ENCODE measurements at regions not wholly inside any gene's neighbourhood (a gene's known extent, or its start where the extent isn't known, plus 50 kb on each side); places are given as distances from the start of the nearest gene placed in this dataset.

- FAIRE-seq, result no peak
Measured at GRCh38 chr3:94714194-94714593, 651.3 kb downstream of the NSUN3 start.

More at GRCh38 chr3:94714194-94714593, 651.3 kb downstream of the NSUN3 start:
- TF ChIP-seq, protein P1, sequence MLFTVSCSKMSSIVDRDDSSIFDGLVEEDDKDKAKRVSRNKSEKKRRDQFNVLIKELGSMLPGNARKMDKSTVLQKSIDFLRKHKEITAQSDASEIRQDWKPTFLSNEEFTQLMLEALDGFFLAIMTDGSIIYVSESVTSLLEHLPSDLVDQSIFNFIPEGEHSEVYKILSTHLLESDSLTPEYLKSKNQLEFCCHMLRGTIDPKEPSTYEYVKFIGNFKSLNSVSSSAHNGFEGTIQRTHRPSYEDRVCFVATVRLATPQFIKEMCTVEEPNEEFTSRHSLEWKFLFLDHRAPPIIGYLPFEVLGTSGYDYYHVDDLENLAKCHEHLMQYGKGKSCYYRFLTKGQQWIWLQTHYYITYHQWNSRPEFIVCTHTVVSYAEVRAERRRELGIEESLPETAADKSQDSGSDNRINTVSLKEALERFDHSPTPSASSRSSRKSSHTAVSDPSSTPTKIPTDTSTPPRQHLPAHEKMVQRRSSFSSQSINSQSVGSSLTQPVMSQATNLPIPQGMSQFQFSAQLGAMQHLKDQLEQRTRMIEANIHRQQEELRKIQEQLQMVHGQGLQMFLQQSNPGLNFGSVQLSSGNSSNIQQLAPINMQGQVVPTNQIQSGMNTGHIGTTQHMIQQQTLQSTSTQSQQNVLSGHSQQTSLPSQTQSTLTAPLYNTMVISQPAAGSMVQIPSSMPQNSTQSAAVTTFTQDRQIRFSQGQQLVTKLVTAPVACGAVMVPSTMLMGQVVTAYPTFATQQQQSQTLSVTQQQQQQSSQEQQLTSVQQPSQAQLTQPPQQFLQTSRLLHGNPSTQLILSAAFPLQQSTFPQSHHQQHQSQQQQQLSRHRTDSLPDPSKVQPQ (CRISPR knock-in tag; IDR thresholded peaks at IDR 0.05; ENCODE audit: borderline replicate concordance), result no peak
- TF ChIP-seq ZFP91 (CRISPR knock-in tag; IDR thresholded peaks at IDR 0.05), result no peak
- TF ChIP-seq ZKSCAN8 (CRISPR knock-in tag; IDR thresholded peaks at IDR 0.05), result no peak
- TF ChIP-seq DDX20 (tag; IDR thresholded peaks at IDR 0.05; ENCODE audit: low read depth), result no peak
- no peak for TF ChIP-seq MEIS2 (IDR thresholded peaks at IDR 0.05; ENCODE audit: partially characterized antibody)
- TF ChIP-seq TSC22D4 (tag; IDR thresholded peaks at IDR 0.05), result no peak
- TF ChIP-seq SMAD1 (IDR thresholded peaks at IDR 0.05; ENCODE audit: low read depth, low read length, partially characterized antibody), result no peak
- TF ChIP-seq HMBOX1 (IDR thresholded peaks at IDR 0.05), result no peak
- no peak for TF ChIP-seq SP2 (IDR thresholded peaks at IDR 0.05; ENCODE audit: extremely low read depth, low read depth, low read length, poor library complexity, severe bottlenecking)
- no peak for TF ChIP-seq HMGN3 (IDR thresholded peaks at IDR 0.05; ENCODE audit: borderline replicate concordance, extremely low read depth, insufficient read length, low read depth, low read length)
- TF ChIP-seq ZNF140 (CRISPR knock-in tag; IDR thresholded peaks at IDR 0.05), result no peak
- TF ChIP-seq THRB (CRISPR knock-in tag; conservative IDR thresholded peaks at IDR 0.05), result no peak
- TF ChIP-seq ZNF41 (CRISPR knock-in tag; conservative IDR thresholded peaks at IDR 0.05), result no peak
- no peak for TF ChIP-seq EHMT2 (IDR thresholded peaks at IDR 0.05)
- TF ChIP-seq, protein P2, sequence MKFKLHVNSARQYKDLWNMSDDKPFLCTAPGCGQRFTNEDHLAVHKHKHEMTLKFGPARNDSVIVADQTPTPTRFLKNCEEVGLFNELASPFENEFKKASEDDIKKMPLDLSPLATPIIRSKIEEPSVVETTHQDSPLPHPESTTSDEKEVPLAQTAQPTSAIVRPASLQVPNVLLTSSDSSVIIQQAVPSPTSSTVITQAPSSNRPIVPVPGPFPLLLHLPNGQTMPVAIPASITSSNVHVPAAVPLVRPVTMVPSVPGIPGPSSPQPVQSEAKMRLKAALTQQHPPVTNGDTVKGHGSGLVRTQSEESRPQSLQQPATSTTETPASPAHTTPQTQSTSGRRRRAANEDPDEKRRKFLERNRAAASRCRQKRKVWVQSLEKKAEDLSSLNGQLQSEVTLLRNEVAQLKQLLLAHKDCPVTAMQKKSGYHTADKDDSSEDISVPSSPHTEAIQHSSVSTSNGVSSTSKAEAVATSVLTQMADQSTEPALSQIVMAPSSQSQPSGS (CRISPR knock-in tag; IDR thresholded peaks at IDR 0.05), result no peak
- no peak for TF ChIP-seq ZNF561 (CRISPR knock-in tag; conservative IDR thresholded peaks at IDR 0.05)
- ChIA-PET CTCF (ENCODE audit: low intra/inter-chr PET ratio) (no interaction called here), POLR2A (no interaction called here)
- in situ Hi-C loops (cut with MboI), result no loop called here
- no peak overlapping the region for H3K4me3 ChIP-seq
- H4K20me1 ChIP-seq (replicated peaks; ENCODE audit: control insufficient read depth, insufficient read depth, low read length), result no peaks in the 10 kb centered on the region
- H3K9ac ChIP-seq (ENCODE audit: insufficient read depth in 1 of 2, low read depth in 2 of 2, low read length in 2 of 2), result no peak overlapping the region
- no peaks in the 10 kb centered on the region for H3K36me3 ChIP-seq (ENCODE audit: control insufficient read depth, insufficient read depth, low read length)
- intact Hi-C loops (cut with micrococcal nuclease), result no loop called here
- H3K4me1 ChIP-seq (replicated peaks in 1 of 2; ENCODE audit: control insufficient read depth in 2 of 2, insufficient read depth in 2 of 2, low read length in 2 of 2), result no peaks in the 10 kb centered on the region
- DNase-seq (ENCODE audit: extremely low read depth in 1 of 4, low spot score in 3 of 4) (no peak), ATAC-seq (no peak)
- no peaks in the 10 kb centered on the region for H3K9me1 ChIP-seq (ENCODE audit: control insufficient read depth, insufficient read depth, low read length)
- no TSS peak for BruUV-seq (replicated peaks)
- no peak overlapping the region for H3K27ac ChIP-seq (ENCODE audit: extremely low read depth, low read depth, low read length)
- H3K4me2 ChIP-seq (ENCODE audit: insufficient read depth, low read length), result no peak overlapping the region
- H3K79me2 ChIP-seq (ENCODE audit: control insufficient read depth, insufficient read depth, low read length), result no peaks in the 10 kb centered on the region
- H3K9me3 ChIP-seq (replicated peaks; ENCODE audit: control insufficient read depth, insufficient read depth, low read depth, low read length), result no peaks in the 10 kb centered on the region
- H3K27me3 ChIP-seq (ENCODE audit: control insufficient read depth in 2 of 2, insufficient read depth in 2 of 2, low read length in 2 of 2), result no peaks in the 10 kb centered on the region
- no peak overlapping the region for H2AFZ ChIP-seq (ENCODE audit: low read depth, low read length)

Data from K562 (cell line).